GM23338 (cell line): ENCODE measurements at regions not wholly inside any gene's neighbourhood (a gene's known extent, or its start where the extent isn't known, plus 50 kb on each side); places are given as distances from the start of the nearest gene placed in this dataset.

Experiments used
- ATAC-seq: fragments of 200-7000 bp; cut with Tn5 transposase; 3 replicates; pipeline ENCODE4 v1.9.1; 2020
- DNase-seq: peaks from one replicate; pipeline ENCODE4 v3.0.0-alpha.2; 2015; ENCODE audit warnings: low spot score
- H2AFZ ChIP-seq: fragments of 200-600 bp; sonication (generic); 2 replicates; pipeline ENCODE4 v1.8.0; 2016; ENCODE audit warnings: antibody characterized with exemption, mild to moderate bottlenecking, moderate library complexity
- H3F3A ChIP-seq: fragments of 200-600 bp; sonication (generic); replicated peaks from 2 replicates; pipeline ENCODE4 v1.8.0; 2017; ENCODE audit warnings: antibody characterized with exemption, mixed run types, low read depth
- H3K27ac ChIP-seq: fragments of 200-600 bp; sonication (generic); 2 replicates; pipeline ENCODE4 v1.6.1; 2016; ENCODE audit warnings: low read depth
- H3K27me3 ChIP-seq: fragments of 200-600 bp; sonication (generic); 2 replicates; pipeline ENCODE4 v1.8.0; 2016; ENCODE audit warnings: mild to moderate bottlenecking, mixed run types, moderate library complexity; ENCODE audit not compliant: insufficient read depth
- H3K36me3 ChIP-seq: fragments of 200-600 bp; sonication (generic); 2 replicates; pipeline ENCODE4 v1.8.0; 2016; ENCODE audit warnings: mild to moderate bottlenecking; ENCODE audit not compliant: insufficient read depth
- H3K4me1 ChIP-seq: fragments of 200-600 bp; sonication (generic); 2 replicates; pipeline ENCODE4 v1.8.0; 2016; ENCODE audit warnings: mild to moderate bottlenecking, moderate library complexity; ENCODE audit not compliant: insufficient read depth
- H3K4me2 ChIP-seq: fragments of 200-600 bp; sonication (generic); 2 replicates; pipeline ENCODE4 v1.7.1; 2017; ENCODE audit warnings: mixed run types
- H3K4me3 ChIP-seq: fragments of 200-600 bp; sonication (generic); 2 replicates; pipeline ENCODE4 v1.6.1; 2016; ENCODE audit warnings: mixed run types
- H3K79me2 ChIP-seq: fragments of 200-600 bp; sonication (generic); replicated peaks from 2 replicates; pipeline ENCODE4 v1.8.0; 2017; ENCODE audit warnings: mild to moderate bottlenecking; ENCODE audit not compliant: insufficient read depth
- H3K9me2 ChIP-seq: fragments of 200-600 bp; sonication (generic); 2 replicates; pipeline ENCODE4 v1.8.0; 2017; ENCODE audit not compliant: insufficient read depth
- H4K20me1 ChIP-seq: fragments of 200-600 bp; sonication (generic); replicated peaks from 2 replicates; pipeline ENCODE4 v1.8.0; 2017; ENCODE audit warnings: mild to moderate bottlenecking; ENCODE audit not compliant: insufficient read depth
- H3K27ac Mint-ChIP-seq: 2 replicates; pipeline ENCODE4 v1.8.0; 2020; ENCODE audit warnings: inconsistent platforms, mild to moderate bottlenecking, moderate library complexity, mixed read lengths
- H3K27me3 Mint-ChIP-seq: 3 replicates; pipeline ENCODE4 v1.8.0; 2022; ENCODE audit warnings: low read depth, mild to moderate bottlenecking, moderate library complexity, mixed read lengths, inconsistent platforms; ENCODE audit not compliant: insufficient read depth, poor library complexity
- H3K36me3 Mint-ChIP-seq: 3 replicates; pipeline ENCODE4 v1.8.0; 2021; ENCODE audit warnings: low read depth, mild to moderate bottlenecking, inconsistent platforms, moderate library complexity, mixed read lengths
- H3K4me1 Mint-ChIP-seq: 3 replicates; pipeline ENCODE4 v1.8.0; 2020; ENCODE audit warnings: mild to moderate bottlenecking, inconsistent platforms, mixed read lengths
- H3K4me3 Mint-ChIP-seq: 3 replicates; pipeline ENCODE4 v1.8.0; 2021; ENCODE audit warnings: moderate library complexity, mild to moderate bottlenecking, inconsistent platforms, mixed read lengths
- H3K9me3 Mint-ChIP-seq: 3 replicates; pipeline ENCODE4 v1.8.0; 2020; ENCODE audit warnings: moderate library complexity, mild to moderate bottlenecking, inconsistent platforms, mixed read lengths
- CREB1 ChIP-seq: fragments of 250-450 bp; sonication (Bioruptor Pico); IDR thresholded peaks from 2 replicates; pipeline ENCODE4 v1.5.0; 2020; ENCODE audit warnings: low read depth, mild to moderate bottlenecking, moderate library complexity
- CTCF ChIP-seq, 2 experiments: fragments of 200-600 bp in 1 of 2; sonication (generic) in 1 of 2; conservative IDR thresholded peaks; 2 replicates each; pipeline versions ENCODE4 v1.5.1 to v1.6.1; 2016 to 2017; ENCODE audit warnings: antibody characterized with exemption in 2 of 2, low read depth in 2 of 2, mild to moderate bottlenecking in 2 of 2, moderate library complexity in 1 of 2
- EZH2 ChIP-seq: fragments of 200-600 bp; sonication (generic); IDR thresholded peaks from one replicate; pipeline ENCODE4 v1.8.0; 2017; ENCODE audit warnings: antibody characterized with exemption, mild to moderate bottlenecking, low read depth; ENCODE audit not compliant: unreplicated experiment
- EZH2phosphoT487 ChIP-seq: fragments of 200-600 bp; sonication (generic); IDR thresholded peaks from one replicate; pipeline ENCODE4 v1.8.1; 2018; ENCODE audit warnings: antibody characterized with exemption; ENCODE audit not compliant: unreplicated experiment
- JUNB ChIP-seq: IDR thresholded peaks from one replicate; pipeline ENCODE4 v1.6.1; 2016; ENCODE audit warnings: antibody characterized with exemption; ENCODE audit not compliant: unreplicated experiment
- NANOG ChIP-seq: IDR thresholded peaks from 2 replicates; pipeline ENCODE4 v1.6.1; 2016; ENCODE audit warnings: antibody characterized with exemption, borderline replicate concordance
- POLR2AphosphoS5 ChIP-seq: IDR thresholded peaks from 2 replicates; pipeline ENCODE4 v1.6.1; 2016; ENCODE audit warnings: antibody characterized with exemption, low read depth
- REST ChIP-seq: IDR thresholded peaks from one replicate; pipeline ENCODE4 v1.6.1; 2018; ENCODE audit warnings: antibody characterized with exemption; ENCODE audit not compliant: unreplicated experiment
- ZNF114 ChIP-seq: fragments of 250-450 bp; sonication (Bioruptor Pico); IDR thresholded peaks from 2 replicates; pipeline ENCODE4 v1.5.0; 2020; ENCODE audit warnings: mild to moderate bottlenecking, moderate library complexity
- ZNF331 ChIP-seq: fragments of 250-450 bp; sonication (Bioruptor Pico); IDR thresholded peaks from 2 replicates; pipeline ENCODE4 v1.5.0; 2020; ENCODE audit warnings: low read depth, mild to moderate bottlenecking, moderate library complexity
- ZNF462 ChIP-seq: fragments of 250-450 bp; sonication (Bioruptor Pico); IDR thresholded peaks from 2 replicates; pipeline ENCODE4 v1.5.0; 2020; ENCODE audit warnings: mild to moderate bottlenecking, moderate library complexity
- TF ChIP-seq, protein P1 (sequence below): IDR thresholded peaks from 2 replicates; pipeline ENCODE4 v1.6.1; 2016; ENCODE audit warnings: antibody characterized with exemption

DNA sequence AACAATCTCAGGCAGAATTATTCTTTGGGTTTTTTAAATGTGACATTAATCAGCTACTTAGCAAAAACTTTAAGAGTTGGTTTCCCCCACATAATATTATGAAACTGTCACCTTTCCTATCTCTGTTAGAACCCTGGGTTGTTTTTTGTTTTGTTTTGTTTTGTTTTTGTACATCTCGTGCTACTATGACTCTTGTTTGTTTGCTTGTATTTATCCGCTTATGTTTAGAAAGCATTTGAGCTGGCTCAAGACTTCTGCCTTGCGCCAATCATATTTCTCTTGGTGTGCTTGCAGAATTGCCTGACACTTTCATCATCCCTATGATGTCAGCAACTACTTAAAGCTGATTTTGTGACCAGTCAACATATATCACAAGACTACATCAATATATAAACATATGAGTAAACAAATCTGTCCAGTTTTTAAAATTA lies 116.9 kb downstream of the DCLK3 start (continued):
- TF ChIP-seq REST (no peak), JUNB (no peak), EZH2 (no peak), EZH2phosphoT487 (no peak), ZNF331 (no peak), NANOG (no peak), POLR2AphosphoS5 (no peak), CREB1 (CRISPR knock-in tag) (no peak)

DNA sequence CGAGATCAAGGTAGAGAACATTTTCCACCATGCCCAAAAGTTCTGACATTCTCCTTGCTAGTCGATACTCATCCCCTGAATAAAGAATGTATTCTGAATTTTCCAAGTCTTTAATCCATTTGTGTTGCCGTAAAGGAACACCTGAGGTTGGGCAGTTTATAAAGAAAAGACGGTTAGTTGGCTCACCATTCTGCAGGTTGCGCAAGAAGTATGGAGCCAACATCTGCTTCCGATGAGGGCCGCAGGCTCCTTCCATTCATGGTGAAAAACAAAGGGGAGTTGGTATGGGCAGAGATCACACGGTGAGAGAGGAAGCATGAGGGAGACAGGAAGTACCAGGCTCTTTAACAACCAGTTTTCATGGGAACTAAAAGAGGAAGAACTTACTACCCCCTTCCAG lies 121.2 kb downstream of the DCLK3 start:
- peaks cover 7% of the 10 kb centered on the region; the same call in 2 of the 3 replicates for H3K4me1 Mint-ChIP-seq
- Histone ChIP-seq H3F3A (no peaks in the 10 kb centered on the region), H3K9me2 (no peaks in the 10 kb centered on the region), H4K20me1 (no peaks in the 10 kb centered on the region), H3K4me3 (no peak overlapping the region), H3K27ac (no peak overlapping the region), H3K36me3 (no peaks in the 10 kb centered on the region), H2AFZ (no peak overlapping the region), H3K79me2 (no peaks in the 10 kb centered on the region), H3K4me1 (peaks cover 5% of the 10 kb centered on the region; the same call in 1 of the 2 replicates), H3K4me2 (no peak overlapping the region), H3K27me3 (no peaks in the 10 kb centered on the region)
- no peak for ATAC-seq
- DNase-seq, result no peak
- no peaks in the 10 kb centered on the region for H3K36me3 Mint-ChIP-seq
- H3K27me3 Mint-ChIP-seq, result no peaks in the 10 kb centered on the region
- TF ChIP-seq, protein P1, sequence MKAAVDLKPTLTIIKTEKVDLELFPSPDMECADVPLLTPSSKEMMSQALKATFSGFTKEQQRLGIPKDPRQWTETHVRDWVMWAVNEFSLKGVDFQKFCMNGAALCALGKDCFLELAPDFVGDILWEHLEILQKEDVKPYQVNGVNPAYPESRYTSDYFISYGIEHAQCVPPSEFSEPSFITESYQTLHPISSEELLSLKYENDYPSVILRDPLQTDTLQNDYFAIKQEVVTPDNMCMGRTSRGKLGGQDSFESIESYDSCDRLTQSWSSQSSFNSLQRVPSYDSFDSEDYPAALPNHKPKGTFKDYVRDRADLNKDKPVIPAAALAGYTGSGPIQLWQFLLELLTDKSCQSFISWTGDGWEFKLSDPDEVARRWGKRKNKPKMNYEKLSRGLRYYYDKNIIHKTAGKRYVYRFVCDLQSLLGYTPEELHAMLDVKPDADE, result no peak
- TF ChIP-seq CREB1 (CRISPR knock-in tag) (no peak), EZH2 (no peak), ZNF462 (CRISPR knock-in tag) (no peak), EZH2phosphoT487 (no peak), ZNF114 (CRISPR knock-in tag) (no peak), CTCF (conservative IDR thresholded peaks at IDR 0.05; ENCODE audit: low read depth in 2 of 2) (no peak)
- H3K27ac Mint-ChIP-seq, result no peak overlapping the region; the same call in 1 of the 2 replicates
- no peak overlapping the region for H3K4me3 Mint-ChIP-seq
- no peaks in the 10 kb centered on the region for H3K9me3 Mint-ChIP-seq
